ENCODE measurements at regions not wholly inside any gene's neighbourhood (a gene's known extent, or its start where the extent isn't known, plus 50 kb on each side); places are given as distances from the start of the nearest gene placed in this dataset.

DNA sequence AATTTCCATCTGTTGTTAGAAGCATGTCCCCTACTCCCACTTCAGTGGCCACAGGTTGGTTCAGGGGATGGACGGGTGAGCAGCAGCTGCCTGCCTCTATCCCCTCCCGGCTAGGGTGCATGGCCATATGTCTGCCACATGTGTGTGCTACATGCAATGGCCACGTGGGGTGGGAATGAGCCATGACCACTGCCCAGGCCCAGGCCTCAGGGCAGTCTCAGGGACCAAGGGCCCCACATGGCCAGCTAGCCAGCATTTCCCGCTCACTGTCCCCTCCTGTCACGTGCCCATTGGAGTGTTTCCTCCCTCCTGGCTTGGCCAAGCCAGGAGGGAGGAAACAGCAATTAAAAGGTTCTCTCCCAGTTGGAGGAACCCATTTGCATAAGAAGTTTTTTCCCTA is 117.1 kb downstream of the KCNS3 start:
- no peaks in the 10 kb centered on the region for H4K20me1 ChIP-seq (ENCODE audit: insufficient read depth, low read length)
- H3K9me2 ChIP-seq (ENCODE audit: low read depth, low read length), result no peaks in the 10 kb centered on the region
- H3K27ac ChIP-seq (ENCODE audit: low read depth, low read length, poor library complexity, severe bottlenecking), result no peak overlapping the region
- no peaks in the 10 kb centered on the region for H3K36me3 ChIP-seq (ENCODE audit: insufficient read depth, low read length)
- no peaks in the 10 kb centered on the region for H3K27me3 ChIP-seq (ENCODE audit: insufficient read depth, low read length)
- no peaks in the 10 kb centered on the region for H3K4me1 ChIP-seq (ENCODE audit: insufficient read depth, low read length, severe bottlenecking)
- no peak overlapping the region for H3K9ac ChIP-seq (ENCODE audit: low read length)
- H2AFZ ChIP-seq (ENCODE audit: low read length), result no peak overlapping the region
- H3K79me2 ChIP-seq (ENCODE audit: insufficient read depth, low read length), result no peaks in the 10 kb centered on the region
- H3K4me2 ChIP-seq (ENCODE audit: low read length), result no peak overlapping the region
- H3K4me3 ChIP-seq (ENCODE audit: low read depth, low read length, poor library complexity, severe bottlenecking), result no peak overlapping the region
- no peaks in the 10 kb centered on the region for H3K9me3 ChIP-seq (ENCODE audit: low read length)
- TF ChIP-seq CTCF (IDR thresholded peaks at IDR 0.05; ENCODE audit: low read length) (no peak), EZH2 (IDR thresholded peaks at IDR 0.05; ENCODE audit: borderline replicate concordance, low read length) (no peak)
- no peaks in the 10 kb centered on the region for H3F3A ChIP-seq (ENCODE audit: insufficient read depth, low read length)
